ENCODE measurements at regions not wholly inside any gene's neighbourhood (a gene's known extent, or its start where the extent isn't known, plus 50 kb on each side); places are given as distances from the start of the nearest gene placed in this dataset.
"Not testable (repeated sequence)": the region's sequence is repeated elsewhere in the genome, so short reads cannot be mapped to it uniquely, and the experiment has no call there.

GRCh38 chr6:131504387-131504786 is 68.6 kb upstream of the ARG1 start:
- not testable (repeated sequence) for H3K27me3 ChIP-seq (ENCODE audit: insufficient read depth); H3K9me3 Mint-ChIP-seq; H4K20me1 ChIP-seq (replicated peaks; ENCODE audit: insufficient read depth); ATAC-seq; H3K36me3 ChIP-seq (ENCODE audit: insufficient read depth); H3K79me2 ChIP-seq (replicated peaks; ENCODE audit: insufficient read depth); H3K4me3 Mint-ChIP-seq; H3K36me3 Mint-ChIP-seq (ENCODE audit: low read depth); H3F3A ChIP-seq (replicated peaks; ENCODE audit: low read depth); H3K4me3 ChIP-seq; H2AFZ ChIP-seq; H3K4me1 Mint-ChIP-seq; H3K27me3 Mint-ChIP-seq (ENCODE audit: insufficient read depth, low read depth, poor library complexity)
- peak; percentile 47 for DNase-seq (ENCODE audit: low spot score)
- peak overlapping the region; percentile 13; the same call in 1 of the 2 replicates for H3K27ac Mint-ChIP-seq
- Histone ChIP-seq H3K9me2 (ENCODE audit: insufficient read depth) (peaks cover 16% of the 10 kb centered on the region), H3K4me2 (0 out of 2 replicates have a peak overlapping the region, but pooled peaks have one; percentile 21), H3K4me1 (ENCODE audit: insufficient read depth) (peaks cover 12% of the 10 kb centered on the region), H3K27ac (ENCODE audit: low read depth) (peak overlapping the region; percentile 74)
- peak; percentile 75; the same call in 1 of the 2 replicates for TF ChIP-seq NANOG (IDR thresholded peaks at IDR 0.05; ENCODE audit: borderline replicate concordance)

- Mint-ChIP-seq H3K4me3 (no peak overlapping the region), H3K27ac (peak overlapping the region; percentile 91), H3K4me1 (peaks cover 14% of the 10 kb centered on the region), H3K27me3 (ENCODE audit: insufficient read depth, low read depth, poor library complexity) (no peaks in the 10 kb centered on the region), H3K9me3 (peaks cover 15% of the 10 kb centered on the region), H3K36me3 (ENCODE audit: low read depth) (peaks cover 26% of the 10 kb centered on the region)
- ATAC-seq (peak; percentile 87), DNase-seq (ENCODE audit: low spot score) (peak; percentile 60)
- Histone ChIP-seq H3K9me2 (ENCODE audit: insufficient read depth) (peaks cover 9% of the 10 kb centered on the region; the same call in 1 of the 2 replicates), H3K79me2 (replicated peaks; ENCODE audit: insufficient read depth) (no peaks in the 10 kb centered on the region), H3K27me3 (ENCODE audit: insufficient read depth) (no peaks in the 10 kb centered on the region), H3K27ac (ENCODE audit: low read depth) (peak overlapping the region; percentile 75), H3F3A (replicated peaks; ENCODE audit: low read depth) (no peaks in the 10 kb centered on the region), H3K4me1 (ENCODE audit: insufficient read depth) (peaks cover 15% of the 10 kb centered on the region), H3K4me3 (no peak overlapping the region), H2AFZ (no peak overlapping the region), H3K36me3 (ENCODE audit: insufficient read depth) (peaks cover 7% of the 10 kb centered on the region), H3K4me2 (peak overlapping the region; percentile 22; the same call in 1 of the 2 replicates), H4K20me1 (replicated peaks; ENCODE audit: insufficient read depth) (no peaks in the 10 kb centered on the region)
- TF ChIP-seq POLR2AphosphoS5 (IDR thresholded peaks at IDR 0.05; ENCODE audit: low read depth) = peak; percentile 39; the same call in 1 of the 2 replicates
- no peak for TF ChIP-seq ZNF331 (CRISPR knock-in tag; IDR thresholded peaks at IDR 0.05; ENCODE audit: low read depth)
- TF ChIP-seq NANOG (IDR thresholded peaks at IDR 0.05; ENCODE audit: borderline replicate concordance) = peak; percentile 97
- TF ChIP-seq EZH2phosphoT487 (IDR thresholded peaks at IDR 0.05; ENCODE audit: unreplicated experiment) = no peak
- TF ChIP-seq ZNF462 (CRISPR knock-in tag; IDR thresholded peaks at IDR 0.05) = peak; percentile 74
- peak; percentile 40; the same call in 1 of the 2 replicates for TF ChIP-seq CREB1 (CRISPR knock-in tag; IDR thresholded peaks at IDR 0.05; ENCODE audit: low read depth)
These were observed 62.9 kb upstream of the ARG1 start for GRCh38 chr6:131510094-131510493.

All from GM23338 (cell line).